Spinal cord (tissue), 9 donors: ENCODE measurements at regions not wholly inside any gene's neighbourhood (a gene's known extent, or its start where the extent isn't known, plus 50 kb on each side); places are given as distances from the start of the nearest gene placed in this dataset.
A peak's percentile ranks its signal among the peaks of the same experiment; 100 is the strongest.

Experiments
- DNase-seq, 6 donors: peaks; one replicate each; pipeline versions ENCODE4 v3.0.0 to v3.0.0-alpha.2; 2013 to 2015; ENCODE audit warnings: low spot score in 6 of 6, low read depth in 4 of 6
- H3K27ac ChIP-seq: one replicate; pipeline ENCODE4 v1.5.1; 2013; ENCODE audit warnings: low read depth, low read length, control low read depth
- H3K27me3 ChIP-seq: one replicate; pipeline ENCODE4 v1.6.1; 2013; ENCODE audit warnings: low read length; ENCODE audit not compliant: control insufficient read depth, insufficient read depth
- H3K36me3 ChIP-seq: one replicate; pipeline ENCODE4 v1.6.1; 2013; ENCODE audit warnings: low read length; ENCODE audit not compliant: control insufficient read depth, insufficient read depth
- H3K4me1 ChIP-seq: one replicate; pipeline ENCODE4 v1.6.1; 2013; ENCODE audit warnings: low read length; ENCODE audit not compliant: control insufficient read depth, insufficient read depth
- H3K4me3 ChIP-seq: one replicate; pipeline ENCODE4 v1.5.1; 2013; ENCODE audit warnings: low read depth, low read length, control low read depth
- H3K9me3 ChIP-seq: one replicate; pipeline ENCODE4 v1.6.1; 2013; ENCODE audit warnings: low read length; ENCODE audit not compliant: control insufficient read depth, insufficient read depth
- WGBS: methylation state at CpG from one replicate; pipeline ENCODE4 v1.1.5; 2013; ENCODE audit warnings: missing lambda C conversion rate; ENCODE audit not compliant: insufficient coverage; 5-methylcytosine and 5-hydroxymethylcytosine counted together
- donor health status: healthy.

GRCh38 chr12:105856048-105856405, 282.7 kb downstream of the NUAK1 start:
- 50% methylated on average over 1 of the region's 2 CpGs for WGBS
- H3K27me3 ChIP-seq: no peaks in the 10 kb centered on the region
- no peak overlapping the region for H3K4me3 ChIP-seq
- no peak for DNase-seq
- H3K36me3 ChIP-seq: no peaks in the 10 kb centered on the region
- H3K9me3 ChIP-seq: no peaks in the 10 kb centered on the region
- H3K4me1 ChIP-seq: peaks cover 3% of the 10 kb centered on the region
- H3K27ac ChIP-seq: no peak overlapping the region

GRCh38 chr12:105858981-105859710, 279.6 kb downstream of the NUAK1 start:
- no peak for DNase-seq
- Histone ChIP-seq H3K27ac (no peak overlapping the region), H3K27me3 (no peaks in the 10 kb centered on the region), H3K4me1 (peaks cover 3% of the 10 kb centered on the region), H3K36me3 (no peaks in the 10 kb centered on the region), H3K9me3 (no peaks in the 10 kb centered on the region), H3K4me3 (no peak overlapping the region)
- WGBS: 100% methylated on average over 2 of the region's 4 CpGs

GRCh38 chr12:105860561-105861207, 278.1 kb downstream of the NUAK1 start:
- 100% methylated on average over 1 of the region's 3 CpGs for whole genome bisulfite sequencing
- H3K9me3 ChIP-seq: no peaks in the 10 kb centered on the region

GRCh38 chr12:105861227-105861626, 277.5 kb downstream of the NUAK1 start:
- Histone ChIP-seq H3K27ac (no peak overlapping the region), H3K9me3 (no peaks in the 10 kb centered on the region), H3K4me1 (peaks cover 3% of the 10 kb centered on the region), H3K36me3 (no peaks in the 10 kb centered on the region), H3K4me3 (no peak overlapping the region), H3K27me3 (no peaks in the 10 kb centered on the region)
- 39% methylated on average over 2 of the region's 2 CpGs for WGBS
- no peak for DNase-seq

More at GRCh38 chr12:105860561-105861207, 278.1 kb downstream of the NUAK1 start:
- Histone ChIP-seq H3K27me3 (no peaks in the 10 kb centered on the region), H3K4me3 (no peak overlapping the region), H3K4me1 (no peaks in the 10 kb centered on the region), H3K27ac (no peak overlapping the region), H3K36me3 (no peaks in the 10 kb centered on the region)
- peak in 1 of 6 donors; percentile 7 for DNase-seq

GRCh38 chr12:105862163-105862821, 276.5 kb downstream of the NUAK1 start:
- peaks cover 3% of the 10 kb centered on the region for H3K4me1 ChIP-seq
- H3K27ac ChIP-seq: no peak overlapping the region
- no peaks in the 10 kb centered on the region for H3K36me3 ChIP-seq
- H3K4me3 ChIP-seq: no peak overlapping the region
- no peaks in the 10 kb centered on the region for H3K9me3 ChIP-seq
- no peak for DNase-seq
- WGBS: 92% methylated on average over 10 of the region's 10 CpGs
- no peaks in the 10 kb centered on the region for H3K27me3 ChIP-seq

GRCh38 chr12:105864316-105864715, 274.4 kb downstream of the NUAK1 start:
- no peak overlapping the region for H3K4me3 ChIP-seq
- H3K27me3 ChIP-seq: no peaks in the 10 kb centered on the region
- no peaks in the 10 kb centered on the region for H3K36me3 ChIP-seq
- peaks cover 3% of the 10 kb centered on the region for H3K4me1 ChIP-seq
- WGBS: 90% methylated on average over 4 of the region's 4 CpGs
- no peaks in the 10 kb centered on the region for H3K9me3 ChIP-seq
- no peak overlapping the region for H3K27ac ChIP-seq
- DNase-seq: no peak

GRCh38 chr12:105864901-105865300, 273.9 kb downstream of the NUAK1 start:
- no peak overlapping the region for H3K4me3 ChIP-seq
- no peak overlapping the region for H3K27ac ChIP-seq
- H3K9me3 ChIP-seq: no peaks in the 10 kb centered on the region
- no peaks in the 10 kb centered on the region for H3K36me3 ChIP-seq
- no peak for DNase-seq
- 100% methylated on average over 2 of the region's 2 CpGs for WGBS
- H3K27me3 ChIP-seq: no peaks in the 10 kb centered on the region
- peaks cover 3% of the 10 kb centered on the region for H3K4me1 ChIP-seq

- peaks cover 3% of the 10 kb centered on the region for H3K4me1 ChIP-seq
- WGBS: 48% methylated on average over 4 of the region's 6 CpGs
- H3K4me3 ChIP-seq: no peak overlapping the region
- no peaks in the 10 kb centered on the region for H3K27me3 ChIP-seq
- H3K36me3 ChIP-seq: no peaks in the 10 kb centered on the region
- H3K27ac ChIP-seq: no peak overlapping the region
- H3K9me3 ChIP-seq: no peaks in the 10 kb centered on the region
- DNase-seq: peak in 2 of 6 donors; percentile 21 to 36
These were observed 272.9 kb downstream of the NUAK1 start for GRCh38 chr12:105865886-105866285.

GRCh38 chr12:105874121-105874520, 264.6 kb downstream of the NUAK1 start:
- no peaks in the 10 kb centered on the region for H3K9me3 ChIP-seq
- no peaks in the 10 kb centered on the region for H3K36me3 ChIP-seq
- no peaks in the 10 kb centered on the region for H3K4me1 ChIP-seq
- DNase-seq: no peak
- H3K4me3 ChIP-seq: no peak overlapping the region
- no peak overlapping the region for H3K27ac ChIP-seq
- no peaks in the 10 kb centered on the region for H3K27me3 ChIP-seq
